ENCODE measurements at regions not wholly inside any gene's neighbourhood (a gene's known extent, or its start where the extent isn't known, plus 50 kb on each side); places are given as distances from the start of the nearest gene placed in this dataset.

GRCh38 chr10:60728056-60728455, 50.2 kb upstream of the CDK1 start:
- no peak for DNase-seq

- DNase-seq, result no peak
These were observed 52.0 kb upstream of the CDK1 start for GRCh38 chr10:60726257-60726656.

GRCh38 chr10:60722623-60723022, 55.7 kb upstream of the CDK1 start:
- no peak for DNase-seq

- no peak for DNase-seq
These were observed 58.6 kb upstream of the CDK1 start for GRCh38 chr10:60719721-60720120.

- DNase-seq, result no peak
These were observed 59.4 kb upstream of the CDK1 start for GRCh38 chr10:60718886-60719285.

GRCh38 chr10:60717852-60718251, 60.4 kb upstream of the CDK1 start:
- DNase-seq, result no peak

GRCh38 chr10:60714233-60714632, 64.0 kb upstream of the CDK1 start:
- DNase-seq, result no peak

- DNase-seq, result no peak
These were observed 66.8 kb upstream of the CDK1 start for GRCh38 chr10:60711496-60711895.

- no peak for DNase-seq
These were observed 68.2 kb upstream of the CDK1 start for GRCh38 chr10:60710041-60710440.

- DNase-seq, result no peak
These were observed 69.6 kb upstream of the CDK1 start for GRCh38 chr10:60708666-60709065.

- DNase-seq, result no peak
These were observed 70.4 kb upstream of the CDK1 start for GRCh38 chr10:60707841-60708240.

- DNase-seq, result no peak
These were observed 72.1 kb upstream of the CDK1 start for GRCh38 chr10:60706146-60706545.

- DNase-seq, result no peak
These were observed 72.9 kb upstream of the CDK1 start for GRCh38 chr10:60705376-60705775.

- DNase-seq, result peak; percentile 37
These were observed 73.8 kb upstream of the CDK1 start for GRCh38 chr10:60704471-60704870.

GRCh38 chr10:60703266-60704041, 74.8 kb upstream of the CDK1 start:
- DNase-seq, result no peak

- DNase-seq, result no peak
These were observed 90.6 kb upstream of the CDK1 start for GRCh38 chr10:60687679-60688078.

GRCh38 chr10:60684091-60684490, 94.2 kb upstream of the CDK1 start:
- no peak for DNase-seq

- DNase-seq, result no peak
These were observed 97.2 kb upstream of the CDK1 start for GRCh38 chr10:60681103-60681502.

GRCh38 chr10:60679388-60679990, 98.8 kb upstream of the CDK1 start:
- DNase-seq, result no peak

- DNase-seq, result no peak
These were observed 99.3 kb upstream of the CDK1 start for GRCh38 chr10:60678978-60679377.

GRCh38 chr10:60677531-60678129, 100.6 kb upstream of the CDK1 start:
- DNase-seq, result no peak

GRCh38 chr10:60675236-60675635, 103.0 kb upstream of the CDK1 start:
- DNase-seq, result no peak

- no peak for DNase-seq
These were observed 108.8 kb upstream of the CDK1 start for GRCh38 chr10:60669501-60669900.

GRCh38 chr10:60666221-60666620, 112.1 kb upstream of the CDK1 start:
- no peak for DNase-seq
